Breast epithelium (tissue), 3 donors: ENCODE measurements at regions not wholly inside any gene's neighbourhood (a gene's known extent, or its start where the extent isn't known, plus 50 kb on each side); places are given as distances from the start of the nearest gene placed in this dataset.

ENCODE experiments used
- POLR2A ChIP-seq: fragments of 450-650 bp; IDR thresholded peaks from one replicate; pipeline ENCODE4 v1.6.1; 2016; ENCODE audit warnings: antibody characterized with exemption, mild to moderate bottlenecking, moderate library complexity
- POLR2AphosphoS5 ChIP-seq, 3 donors: sonication (generic); formaldehyde crosslinking; IDR thresholded peaks; one replicate each; pipeline ENCODE4 v1.6.1; 2017; ENCODE audit warnings: antibody characterized with exemption in 3 of 3
- TF ChIP-seq, protein P1 (sequence below), 3 donors: fragments of 450-650 bp; IDR thresholded peaks; one replicate each; pipeline ENCODE4 v1.5.1; 2016 to 2017; ENCODE audit warnings: antibody characterized with exemption in 3 of 3, mild to moderate bottlenecking in 3 of 3, moderate library complexity in 3 of 3

DNA sequence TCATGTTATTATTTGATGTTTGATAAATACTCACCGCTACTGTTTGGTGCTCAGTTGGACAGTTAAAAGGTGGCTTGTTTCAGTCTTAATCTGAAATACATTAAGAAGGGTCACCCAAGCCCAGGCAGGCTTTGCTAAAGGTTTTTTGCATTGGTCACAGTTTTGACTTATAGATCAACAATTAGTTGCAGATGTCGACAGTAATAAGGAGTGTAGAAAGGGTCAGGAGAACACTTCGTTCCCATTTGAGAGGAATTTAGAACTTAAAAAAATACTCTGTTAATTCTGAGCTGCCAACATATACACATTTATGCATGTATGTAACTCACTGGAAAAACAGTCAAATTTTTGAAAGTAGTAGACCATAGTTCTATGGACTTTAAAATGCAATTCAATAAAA is 130.3 kb downstream of the TMEM30B start:
- TF ChIP-seq POLR2A (no peak), POLR2AphosphoS5 (IDR thresholded peaks at IDR 0.05) (no peak)
- TF ChIP-seq, protein P1, sequence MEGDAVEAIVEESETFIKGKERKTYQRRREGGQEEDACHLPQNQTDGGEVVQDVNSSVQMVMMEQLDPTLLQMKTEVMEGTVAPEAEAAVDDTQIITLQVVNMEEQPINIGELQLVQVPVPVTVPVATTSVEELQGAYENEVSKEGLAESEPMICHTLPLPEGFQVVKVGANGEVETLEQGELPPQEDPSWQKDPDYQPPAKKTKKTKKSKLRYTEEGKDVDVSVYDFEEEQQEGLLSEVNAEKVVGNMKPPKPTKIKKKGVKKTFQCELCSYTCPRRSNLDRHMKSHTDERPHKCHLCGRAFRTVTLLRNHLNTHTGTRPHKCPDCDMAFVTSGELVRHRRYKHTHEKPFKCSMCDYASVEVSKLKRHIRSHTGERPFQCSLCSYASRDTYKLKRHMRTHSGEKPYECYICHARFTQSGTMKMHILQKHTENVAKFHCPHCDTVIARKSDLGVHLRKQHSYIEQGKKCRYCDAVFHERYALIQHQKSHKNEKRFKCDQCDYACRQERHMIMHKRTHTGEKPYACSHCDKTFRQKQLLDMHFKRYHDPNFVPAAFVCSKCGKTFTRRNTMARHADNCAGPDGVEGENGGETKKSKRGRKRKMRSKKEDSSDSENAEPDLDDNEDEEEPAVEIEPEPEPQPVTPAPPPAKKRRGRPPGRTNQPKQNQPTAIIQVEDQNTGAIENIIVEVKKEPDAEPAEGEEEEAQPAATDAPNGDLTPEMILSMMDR (IDR thresholded peaks at IDR 0.05): no peak
